ENCODE measurements at regions not wholly inside any gene's neighbourhood (a gene's known extent, or its start where the extent isn't known, plus 50 kb on each side); places are given as distances from the start of the nearest gene placed in this dataset.
"Not testable (repeated sequence)": the region's sequence is repeated elsewhere in the genome, so short reads cannot be mapped to it uniquely, and the experiment has no call there.

GRCh38 chr1:14415396-14415795 is 183.1 kb upstream of the KAZN start:
- DNase-seq (ENCODE audit: low read depth) = no peak
- H3K4me3 ChIP-seq (ENCODE audit: low read length) = no peak overlapping the region
- TF ChIP-seq, protein P1, sequence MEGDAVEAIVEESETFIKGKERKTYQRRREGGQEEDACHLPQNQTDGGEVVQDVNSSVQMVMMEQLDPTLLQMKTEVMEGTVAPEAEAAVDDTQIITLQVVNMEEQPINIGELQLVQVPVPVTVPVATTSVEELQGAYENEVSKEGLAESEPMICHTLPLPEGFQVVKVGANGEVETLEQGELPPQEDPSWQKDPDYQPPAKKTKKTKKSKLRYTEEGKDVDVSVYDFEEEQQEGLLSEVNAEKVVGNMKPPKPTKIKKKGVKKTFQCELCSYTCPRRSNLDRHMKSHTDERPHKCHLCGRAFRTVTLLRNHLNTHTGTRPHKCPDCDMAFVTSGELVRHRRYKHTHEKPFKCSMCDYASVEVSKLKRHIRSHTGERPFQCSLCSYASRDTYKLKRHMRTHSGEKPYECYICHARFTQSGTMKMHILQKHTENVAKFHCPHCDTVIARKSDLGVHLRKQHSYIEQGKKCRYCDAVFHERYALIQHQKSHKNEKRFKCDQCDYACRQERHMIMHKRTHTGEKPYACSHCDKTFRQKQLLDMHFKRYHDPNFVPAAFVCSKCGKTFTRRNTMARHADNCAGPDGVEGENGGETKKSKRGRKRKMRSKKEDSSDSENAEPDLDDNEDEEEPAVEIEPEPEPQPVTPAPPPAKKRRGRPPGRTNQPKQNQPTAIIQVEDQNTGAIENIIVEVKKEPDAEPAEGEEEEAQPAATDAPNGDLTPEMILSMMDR (IDR thresholded peaks at IDR 0.05; ENCODE audit: insufficient read depth, low read depth, low read length, missing control alignments) = no peak

DNA sequence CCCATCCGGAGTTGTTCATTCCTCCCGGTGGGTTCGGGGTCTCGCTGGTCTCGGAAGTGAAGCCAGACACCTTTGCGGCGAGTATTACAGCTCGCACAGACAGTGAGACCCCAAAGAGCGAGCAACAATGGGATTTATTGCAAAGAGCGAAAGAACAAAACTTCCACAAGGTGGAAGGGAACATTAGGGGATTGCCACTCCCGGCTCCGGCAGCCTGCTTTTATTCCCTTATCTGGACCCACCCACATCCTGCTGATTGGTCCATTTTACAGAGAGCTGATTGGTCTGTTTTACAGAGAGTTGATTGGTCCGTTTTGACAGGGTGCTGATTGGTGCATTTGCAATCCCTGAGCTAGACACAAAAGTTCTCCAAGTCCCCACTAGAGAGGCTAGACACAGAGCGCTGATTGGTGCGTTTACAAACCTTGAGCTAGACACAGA is 178.7 kb upstream of the KAZN start:
- H3K4me3 ChIP-seq (ENCODE audit: low read length); DNase-seq (ENCODE audit: low read depth): not testable (repeated sequence)

GRCh38 chr1:14420686-14421085 is 177.8 kb upstream of the KAZN start:
- H3K4me3 ChIP-seq (ENCODE audit: low read length) = no peak overlapping the region
- no peak for DNase-seq (ENCODE audit: low read depth)
- TF ChIP-seq, protein P1 (IDR thresholded peaks at IDR 0.05; ENCODE audit: insufficient read depth, low read depth, low read length, missing control alignments) = no peak

DNA sequence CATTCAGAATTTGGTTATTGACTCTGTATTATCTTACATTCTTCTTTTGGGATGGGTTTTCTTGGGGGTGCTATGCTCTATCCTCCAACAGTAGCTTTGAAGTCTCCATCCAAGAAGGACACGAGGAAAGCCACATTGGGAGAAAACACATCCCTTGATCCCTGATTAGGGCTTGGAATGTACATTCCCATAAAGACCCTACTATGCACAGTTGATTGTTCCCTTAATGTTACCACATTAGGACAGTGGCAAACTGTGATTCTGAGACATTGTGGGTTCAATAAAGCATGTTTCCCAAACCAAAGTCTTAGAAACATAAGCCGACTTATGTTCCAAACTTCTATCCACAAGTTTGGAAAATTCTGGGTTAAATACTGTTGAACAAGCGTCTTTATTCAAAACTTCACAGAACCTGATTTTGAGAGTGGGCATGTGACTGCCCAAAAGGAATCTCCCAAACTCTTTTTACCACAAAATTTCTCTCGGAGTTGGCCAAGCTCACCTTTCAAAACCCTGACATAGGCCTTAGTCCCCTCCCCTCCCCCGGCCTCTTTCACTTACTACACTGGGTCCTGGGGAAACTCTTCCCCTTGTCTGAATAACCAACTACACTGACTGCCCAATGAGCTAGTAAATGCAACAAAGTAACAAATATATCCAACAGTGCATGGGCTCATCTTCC is 177.0 kb upstream of the KAZN start:
- no peak overlapping the region for H3K4me3 ChIP-seq (ENCODE audit: low read length)
- TF ChIP-seq, protein P1 (IDR thresholded peaks at IDR 0.05; ENCODE audit: insufficient read depth, low read depth, low read length, missing control alignments) = no peak
- no peak for DNase-seq (ENCODE audit: low read depth)

GRCh38 chr1:14421977-14422609 is 176.4 kb upstream of the KAZN start:
- TF ChIP-seq, protein P1 (IDR thresholded peaks at IDR 0.05; ENCODE audit: insufficient read depth, low read depth, low read length, missing control alignments) = no peak
- no peak overlapping the region for H3K4me3 ChIP-seq (ENCODE audit: low read length)
- DNase-seq (ENCODE audit: low read depth) = no peak

DNA sequence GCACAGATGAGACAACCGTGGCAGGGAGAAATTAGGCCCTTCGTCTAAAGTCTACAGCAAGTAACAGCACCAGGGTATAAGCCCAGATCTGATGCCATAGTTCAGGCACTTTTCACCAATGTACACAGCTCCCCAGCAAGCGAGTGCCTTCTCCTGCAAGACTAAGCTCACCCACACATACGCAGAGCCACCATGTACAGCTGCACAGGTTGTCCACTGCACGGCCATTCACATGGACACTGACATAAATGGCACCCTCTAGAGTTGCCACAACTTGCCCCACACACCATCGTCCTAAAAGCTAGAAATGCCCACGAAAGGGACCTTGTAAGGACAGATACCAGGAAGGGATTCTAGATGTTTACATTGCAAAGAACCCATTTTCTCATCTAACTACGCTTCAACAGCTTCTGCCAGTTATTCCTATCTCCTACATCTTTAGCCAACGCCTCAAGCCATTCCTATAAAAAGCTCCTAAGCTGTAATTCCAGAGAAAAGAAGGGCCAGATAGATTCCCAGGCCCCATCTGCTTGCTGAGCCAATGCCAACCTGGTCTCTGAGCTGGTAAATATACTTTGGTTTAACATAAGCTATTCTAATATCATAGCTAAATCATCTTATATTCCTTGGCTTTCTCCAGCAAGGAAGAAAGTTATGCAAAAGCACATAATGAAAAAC is 174.0 kb upstream of the KAZN start:
- TF ChIP-seq, protein P1 (IDR thresholded peaks at IDR 0.05; ENCODE audit: insufficient read depth, low read depth, low read length, missing control alignments) = no peak
- DNase-seq (ENCODE audit: low read depth) = no peak

DNA sequence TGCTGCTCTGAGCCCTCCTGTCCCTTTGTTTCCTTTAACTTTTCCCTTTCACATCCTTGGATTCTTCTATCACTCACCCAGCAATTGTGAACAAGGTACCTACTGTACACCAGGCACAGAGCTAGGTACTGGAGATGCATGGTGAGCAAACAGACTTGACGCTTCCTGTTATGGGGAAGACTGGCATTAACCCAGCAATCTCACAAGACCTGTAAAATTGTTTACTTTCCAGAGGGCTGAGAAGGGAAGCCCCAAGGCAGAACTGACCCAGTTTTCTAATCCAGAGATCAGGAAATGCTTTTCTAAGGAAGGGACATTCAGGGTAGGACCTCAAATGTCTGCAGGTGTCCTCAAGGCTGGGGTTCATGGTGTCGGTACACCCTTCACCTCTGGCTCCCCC is 171.6 kb upstream of the KAZN start:
- TF ChIP-seq, protein P1 (IDR thresholded peaks at IDR 0.05; ENCODE audit: insufficient read depth, low read depth, low read length, missing control alignments) = no peak
- no peak overlapping the region for H3K4me3 ChIP-seq (ENCODE audit: low read length)
- no peak for DNase-seq (ENCODE audit: low read depth)

More for the DNA sequence above, 174.0 kb upstream of the KAZN start:
- H3K4me3 ChIP-seq (ENCODE audit: low read length) = no peak overlapping the region

Measured in epithelial cell of esophagus (primary cell).